ENCODE measurements at regions not wholly inside any gene's neighbourhood (a gene's known extent, or its start where the extent isn't known, plus 50 kb on each side); places are given as distances from the start of the nearest gene placed in this dataset.
A peak's percentile ranks its signal among the peaks of the same experiment; 100 is the strongest.

GRCh38 chr6:72464791-72465691 lies 156.8 kb upstream of the KCNQ5 start:
- DNase-seq (peak; percentile 83), ATAC-seq (ENCODE audit: low read depth) (peak; percentile 81)
- 0 out of 2 replicates have a peak, but pooled peaks cover 3% of the 10 kb centered on the region for H3K4me1 ChIP-seq (ENCODE audit: control insufficient read depth, insufficient read depth, low read length)
- H3K23ac ChIP-seq (ENCODE audit: low read depth, low read length), result no peak overlapping the region
- no peak overlapping the region for H3K14ac ChIP-seq (replicated peaks; ENCODE audit: low read depth, low read length)
- H2AFZ ChIP-seq (replicated peaks; ENCODE audit: low read length, poor library complexity), result no peak overlapping the region
- peak overlapping the region; percentile 8; the same call in 1 of the 2 replicates for H2BK20ac ChIP-seq (ENCODE audit: low read depth, low read length)
- in situ Hi-C loops (cut with MboI; ENCODE audit: low sequenced_read_pairs), result no loop called here
- peaks cover 5% of the 10 kb centered on the region for H3K9me1 ChIP-seq (ENCODE audit: insufficient read depth, low read length)
- TF ChIP-seq RFX5 (IDR thresholded peaks at IDR 0.05; ENCODE audit: low read depth, low read length) (no peak), POLR2A (IDR thresholded peaks at IDR 0.05; ENCODE audit: low read depth, low read length) (no peak), CEBPB (IDR thresholded peaks at IDR 0.05; ENCODE audit: low read depth, low read length) (no peak), MAFK (IDR thresholded peaks at IDR 0.05; ENCODE audit: low read depth, low read length) (peak; percentile 15; the same call in 1 of the 2 replicates), BHLHE40 (IDR thresholded peaks at IDR 0.05; ENCODE audit: low read depth, low read length) (no peak), MXI1 (IDR thresholded peaks at IDR 0.05; ENCODE audit: borderline replicate concordance, low read depth, low read length) (no peak), FOS (IDR thresholded peaks at IDR 0.05; ENCODE audit: low read depth, low read length) (peak; percentile 53; the same call in 1 of the 2 replicates)
- TF ChIP-seq, protein P1, sequence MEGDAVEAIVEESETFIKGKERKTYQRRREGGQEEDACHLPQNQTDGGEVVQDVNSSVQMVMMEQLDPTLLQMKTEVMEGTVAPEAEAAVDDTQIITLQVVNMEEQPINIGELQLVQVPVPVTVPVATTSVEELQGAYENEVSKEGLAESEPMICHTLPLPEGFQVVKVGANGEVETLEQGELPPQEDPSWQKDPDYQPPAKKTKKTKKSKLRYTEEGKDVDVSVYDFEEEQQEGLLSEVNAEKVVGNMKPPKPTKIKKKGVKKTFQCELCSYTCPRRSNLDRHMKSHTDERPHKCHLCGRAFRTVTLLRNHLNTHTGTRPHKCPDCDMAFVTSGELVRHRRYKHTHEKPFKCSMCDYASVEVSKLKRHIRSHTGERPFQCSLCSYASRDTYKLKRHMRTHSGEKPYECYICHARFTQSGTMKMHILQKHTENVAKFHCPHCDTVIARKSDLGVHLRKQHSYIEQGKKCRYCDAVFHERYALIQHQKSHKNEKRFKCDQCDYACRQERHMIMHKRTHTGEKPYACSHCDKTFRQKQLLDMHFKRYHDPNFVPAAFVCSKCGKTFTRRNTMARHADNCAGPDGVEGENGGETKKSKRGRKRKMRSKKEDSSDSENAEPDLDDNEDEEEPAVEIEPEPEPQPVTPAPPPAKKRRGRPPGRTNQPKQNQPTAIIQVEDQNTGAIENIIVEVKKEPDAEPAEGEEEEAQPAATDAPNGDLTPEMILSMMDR (conservative IDR thresholded peaks at IDR 0.05; ENCODE audit: low read depth, low read length), result no peak
- H3K56ac ChIP-seq (ENCODE audit: extremely low read depth, insufficient read depth, low read length), result no peak overlapping the region
- H4K20me1 ChIP-seq (ENCODE audit: insufficient read depth, low read length), result no peaks in the 10 kb centered on the region
- no peak overlapping the region for H3K27ac ChIP-seq (ENCODE audit: insufficient read depth, low read length)
- H2BK5ac ChIP-seq (ENCODE audit: low read depth, low read length, poor library complexity, severe bottlenecking), result no peak overlapping the region
- no peaks in the 10 kb centered on the region for H3K27me3 ChIP-seq (ENCODE audit: control insufficient read depth, insufficient read depth, low read length)
- H3K9ac ChIP-seq (ENCODE audit: low read depth, low read length), result no peak overlapping the region
- no peak overlapping the region for H3K18ac ChIP-seq (ENCODE audit: low read depth, low read length)
- intact Hi-C loops (cut with micrococcal nuclease), result no loop called here
- H3K4me3 ChIP-seq (ENCODE audit: insufficient read depth, low read depth, low read length), result no peak overlapping the region
- ChIA-PET POLR2A (ENCODE audit: unreplicated experiment) (no interaction called here), CTCF (interaction anchor here (0.9 kb wide), 1 partner anchor 115 kb away, joined by 3 read pairs; no protein-coding TSS in a partner anchor)
- no peak overlapping the region for H2BK15ac ChIP-seq (ENCODE audit: low read depth, low read length)
- H4K5ac ChIP-seq (ENCODE audit: low read depth, low read length), result no peak overlapping the region
- H3K9me3 ChIP-seq (ENCODE audit: control insufficient read depth, insufficient read depth, low read length), result no peaks in the 10 kb centered on the region
- no peak overlapping the region for H2AK5ac ChIP-seq (ENCODE audit: low read depth, low read length)
- no peaks in the 10 kb centered on the region for H3K36me3 ChIP-seq (ENCODE audit: control insufficient read depth, insufficient read depth, low read length)
- no CpG with 5 or more reads among the region's 4 CpGs for WGBS, 2 experiments (ENCODE audit: extremely low coverage in 2 of 2, insufficient read length in 1 of 2)
- no peak overlapping the region for H3K4ac ChIP-seq (ENCODE audit: low read depth, low read length)
- H4K8ac ChIP-seq (ENCODE audit: low read depth in 2 of 2, low read length in 2 of 2), result no peak overlapping the region
- H3K4me2 ChIP-seq (ENCODE audit: low read depth, low read length), result no peak overlapping the region
- no peak overlapping the region for H2AK9ac ChIP-seq (replicated peaks; ENCODE audit: low read depth, low read length, poor library complexity)
- dilution Hi-C loops (cut with HindIII; ENCODE audit: low sequenced_read_pairs, unreplicated experiment), result no loop called here
- H3K79me1 ChIP-seq (ENCODE audit: low read depth in 1 of 2, low read length in 2 of 2), result no peaks in the 10 kb centered on the region
- BruUV-seq (replicated peaks), result no TSS peak
- H4K91ac ChIP-seq (ENCODE audit: insufficient read depth, low read depth, low read length), result no peak overlapping the region
- H2BK120ac ChIP-seq (ENCODE audit: low read depth, low read length), result no peak overlapping the region
